ENCODE measurements at regions not wholly inside any gene's neighbourhood (a gene's known extent, or its start where the extent isn't known, plus 50 kb on each side); places are given as distances from the start of the nearest gene placed in this dataset.

- TF ChIP-seq MXD4 (CRISPR knock-in tag; IDR thresholded peaks at IDR 0.05) (no peak), CBX2 (IDR thresholded peaks at IDR 0.05; ENCODE audit: low read depth, low read length) (no peak), CBX2 (CRISPR knock-in tag; IDR thresholded peaks at IDR 0.05; ENCODE audit: low read depth) (no peak)
These were observed 238.2 kb upstream of the MAD2L1 start (continued) for GRCh38 chr4:120304801-120305200.

DNA sequence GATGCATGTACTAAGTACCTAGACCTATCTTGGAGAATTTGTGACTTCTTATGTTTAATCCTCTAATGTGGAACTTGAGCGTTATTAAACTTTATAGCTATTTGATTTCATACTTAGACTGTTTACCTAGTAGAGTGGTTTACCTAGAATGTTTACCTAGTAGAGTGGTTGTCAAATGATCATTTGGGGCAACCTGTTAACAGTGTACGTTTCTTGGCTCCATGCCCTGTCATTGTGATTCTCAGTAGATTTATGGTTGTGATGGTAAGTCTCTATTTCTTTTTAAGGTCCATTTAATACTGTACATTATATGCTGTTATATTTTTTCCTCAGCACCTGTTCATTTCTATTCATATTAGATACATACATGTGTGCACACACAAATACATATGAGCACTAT is 233.0 kb upstream of the MAD2L1 start:
- no peak overlapping the region for H3K27ac ChIP-seq (ENCODE audit: extremely low read length, insufficient read depth, low read length)
- in situ Hi-C loops (cut with HindIII; ENCODE audit: extremely low pct_ligation_motif_present, low pct_unique_long_range_greater_than_20kb): no loop called here
- no peak for DNase-seq (ENCODE audit: low spot score)
- BruUV-seq (replicated peaks): no TSS peak
- 5% methylated on average over 2 of the region's 2 CpGs for WGBS (ENCODE audit: low lambda C conversion rate)
- ChIA-PET POLR2A (no interaction called here), CTCF (ENCODE audit: low intra/inter-chr PET ratio, low total read pairs) (no interaction called here)
- H2AFZ ChIP-seq (ENCODE audit: low read length): no peak overlapping the region
- H3K79me2 ChIP-seq (ENCODE audit: insufficient read depth, low read length): no peaks in the 10 kb centered on the region
- no peak for ATAC-seq
- H3K4me2 ChIP-seq (ENCODE audit: low read depth, low read length): no peak overlapping the region
- no peak for TF ChIP-seq BORCS8-MEF2B (CRISPR knock-in tag; IDR thresholded peaks at IDR 0.05)
- no peak for TF ChIP-seq ELF1 (CRISPR knock-in tag; IDR thresholded peaks at IDR 0.05)
- no peak for TF ChIP-seq MYPOP (CRISPR knock-in tag; IDR thresholded peaks at IDR 0.05)
- TF ChIP-seq ZNF646 (CRISPR knock-in tag; IDR thresholded peaks at IDR 0.05): no peak
- no peak for TF ChIP-seq POLR2AphosphoS5 (IDR thresholded peaks at IDR 0.05; ENCODE audit: low read depth, low read length)
- TF ChIP-seq ATF7-NPFF (CRISPR knock-in tag; IDR thresholded peaks at IDR 0.05; ENCODE audit: low read depth): no peak
- TF ChIP-seq TFDP2 (CRISPR knock-in tag; IDR thresholded peaks at IDR 0.05): no peak
- no peak for TF ChIP-seq BRD4 (CRISPR knock-in tag; IDR thresholded peaks at IDR 0.05)
- no peak for TF ChIP-seq ZNF850 (CRISPR knock-in tag; conservative IDR thresholded peaks at IDR 0.05)
- TF ChIP-seq, protein P1, sequence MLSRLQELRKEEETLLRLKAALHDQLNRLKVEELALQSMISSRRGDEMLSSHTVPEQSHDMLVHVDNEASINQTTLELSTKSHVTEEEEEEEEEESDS (CRISPR knock-in tag; IDR thresholded peaks at IDR 0.05; ENCODE audit: borderline replicate concordance): no peak
- no peaks in the 10 kb centered on the region for H4K20me1 ChIP-seq (ENCODE audit: insufficient read depth, low read length)
- H3K4me3 ChIP-seq (replicated peaks in 1 of 3; ENCODE audit: insufficient read depth in 1 of 3, low read depth in 2 of 3, low read length in 3 of 3): no peak overlapping the region
- no peaks in the 10 kb centered on the region for H3K27me3 ChIP-seq (ENCODE audit: control insufficient read depth in 1 of 2, insufficient read depth in 2 of 2, low read length in 2 of 2)
- H3K4me1 ChIP-seq (ENCODE audit: insufficient read depth, low read length): no peaks in the 10 kb centered on the region
- no peak overlapping the region for H3K9ac ChIP-seq (ENCODE audit: insufficient read depth, low read depth, low read length)
- FAIRE-seq: no peak
- intact Hi-C loops (cut with micrococcal nuclease; ENCODE audit: unreplicated experiment): no loop called here
- no peaks in the 10 kb centered on the region for H3K36me3 ChIP-seq (replicated peaks in 1 of 2; ENCODE audit: control insufficient read depth in 1 of 2, insufficient read depth in 2 of 2, low read length in 2 of 2)
- H3K9me3 ChIP-seq (ENCODE audit: low read length): no peaks in the 10 kb centered on the region; the same call in 1 of the 2 replicates

All from HepG2 (cell line).